CD14-positive monocyte (primary cell): ENCODE measurements at regions not wholly inside any gene's neighbourhood (a gene's known extent, or its start where the extent isn't known, plus 50 kb on each side); places are given as distances from the start of the nearest gene placed in this dataset.

Experiments used
- DNase-seq, 3 donors: peaks; one replicate each; pipeline ENCODE4 v3.0.0-alpha.2; 2011 to 2022
- H2AFZ ChIP-seq: 2 replicates; pipeline ENCODE4 v1.6.0; 2012; ENCODE audit warnings: mild to moderate bottlenecking, low read depth, low read length, inconsistent platforms; ENCODE audit not compliant: insufficient read depth, poor library complexity, severe bottlenecking
- H3K27ac ChIP-seq, 2 donors: 1 replicate in 1 of 2; 2 replicates in 1 of 2; pipeline ENCODE4 v1.5.1; 2012 to 2013; ENCODE audit warnings: low read length in 2 of 2, control low read depth in 1 of 2, inconsistent platforms in 1 of 2, low read depth in 1 of 2, mild to moderate bottlenecking in 1 of 2
- H3K27me3 ChIP-seq, 2 donors: one replicate each; pipeline versions ENCODE4 v1.6.0 to v1.6.1; 2011 to 2013; ENCODE audit warnings: low read length in 2 of 2; ENCODE audit not compliant: control insufficient read depth in 2 of 2, insufficient read depth in 2 of 2
- H3K36me3 ChIP-seq, 2 donors: replicated peaks in 1 of 2; 1 replicate in 1 of 2; 2 replicates in 1 of 2; pipeline versions ENCODE4 v1.5.1 to v1.6.1; 2012 to 2013; ENCODE audit warnings: low read length in 2 of 2, control low read depth in 1 of 2, inconsistent platforms in 1 of 2, mild to moderate bottlenecking in 1 of 2; ENCODE audit not compliant: insufficient read depth in 2 of 2, control insufficient read depth in 1 of 2
- H3K4me1 ChIP-seq, 2 donors: 1 replicate in 1 of 2; 2 replicates in 1 of 2; pipeline versions ENCODE4 v1.5.1 to v1.6.1; 2012 to 2013; ENCODE audit warnings: low read length in 2 of 2, control low read depth in 1 of 2, inconsistent platforms in 1 of 2, mild to moderate bottlenecking in 1 of 2, moderate library complexity in 1 of 2; ENCODE audit not compliant: insufficient read depth in 2 of 2, control insufficient read depth in 1 of 2
- H3K4me2 ChIP-seq: replicated peaks from 2 replicates; pipeline ENCODE3; 2012; ENCODE audit warnings: low read length, moderate library complexity, mild to moderate bottlenecking; ENCODE audit not compliant: poor library complexity, severe bottlenecking; ENCODE audit errors: extremely low read depth
- H3K4me3 ChIP-seq, 3 experiments: fragments of 200-600 bp in 1 of 3; sonication (generic) in 1 of 3; replicated peaks in 1 of 3; 1 replicate in 2 of 3; 2 replicates in 1 of 3; pipeline ENCODE4 v1.5.1; 2011 to 2013; ENCODE audit warnings: low read length in 3 of 3, mild to moderate bottlenecking in 3 of 3, control low read depth in 2 of 3, low read depth in 2 of 3, inconsistent platforms in 1 of 3, moderate library complexity in 1 of 3
- H3K79me2 ChIP-seq: 2 replicates; pipeline ENCODE4 v1.6.0; 2012; ENCODE audit warnings: mild to moderate bottlenecking, control low read depth, inconsistent platforms, low read length, moderate library complexity; ENCODE audit not compliant: insufficient read depth
- H3K9ac ChIP-seq: 2 replicates; pipeline ENCODE4 v1.6.0; 2017; ENCODE audit warnings: low read length, mild to moderate bottlenecking; ENCODE audit not compliant: insufficient read depth, poor library complexity, severe bottlenecking
- H3K9me3 ChIP-seq, 2 donors: replicated peaks in 1 of 2; 1 replicate in 1 of 2; 2 replicates in 1 of 2; pipeline versions ENCODE4 v1.5.1 to v1.6.1; 2012 to 2013; ENCODE audit warnings: low read length in 2 of 2, control low read depth in 1 of 2; ENCODE audit not compliant: control insufficient read depth in 1 of 2, insufficient read depth in 1 of 2
- H4K20me1 ChIP-seq: 2 replicates; pipeline ENCODE4 v1.6.0; 2012; ENCODE audit warnings: mild to moderate bottlenecking, low read length, control low read depth, moderate library complexity; ENCODE audit not compliant: insufficient read depth
- H3K27ac Mint-ChIP-seq, 7 donors: one replicate each; pipeline ENCODE4 v1.8.0; 2020; ENCODE audit warnings: mild to moderate bottlenecking in 7 of 7, mixed read lengths in 7 of 7, moderate library complexity in 6 of 7, inconsistent platforms in 2 of 7
- H3K27me3 Mint-ChIP-seq, 3 donors: one replicate each; pipeline ENCODE4 v1.8.0; 2021 to 2022; ENCODE audit warnings: low read depth in 3 of 3, mild to moderate bottlenecking in 3 of 3, mixed read lengths in 3 of 3, moderate library complexity in 3 of 3, inconsistent platforms in 1 of 3
- H3K36me3 Mint-ChIP-seq, 2 donors: one replicate each; pipeline ENCODE4 v1.8.0; 2020; ENCODE audit warnings: mixed read lengths in 2 of 2, inconsistent platforms in 1 of 2, mild to moderate bottlenecking in 1 of 2
- H3K4me1 Mint-ChIP-seq: one replicate; pipeline ENCODE4 v1.8.0; 2020; ENCODE audit warnings: mild to moderate bottlenecking, mixed read lengths
- H3K4me3 Mint-ChIP-seq, 2 donors: one replicate each; pipeline ENCODE4 v1.8.0; 2020; ENCODE audit warnings: mild to moderate bottlenecking in 2 of 2, mixed read lengths in 2 of 2, moderate library complexity in 1 of 2
- H3K9me3 Mint-ChIP-seq, 7 donors: one replicate each; pipeline ENCODE4 v1.8.0; 2020 to 2022; ENCODE audit warnings: mixed read lengths in 7 of 7, mild to moderate bottlenecking in 6 of 7, moderate library complexity in 6 of 7, inconsistent platforms in 2 of 7
- CTCF ChIP-seq: fragments of 200-600 bp; IDR thresholded peaks from one replicate; pipeline ENCODE4 v1.8.0; 2022; ENCODE audit warnings: antibody characterized with exemption, mild to moderate bottlenecking
- WGBS: methylation state at CpG from one replicate; pipeline ENCODE4 v1.1.5; 2013; ENCODE audit warnings: missing lambda C conversion rate; ENCODE audit not compliant: insufficient coverage; 5-methylcytosine and 5-hydroxymethylcytosine counted together
- intact Hi-C, 2 donors: fragments of 100-400 bp; cut with micrococcal nuclease; formaldehyde crosslinking; loops; one replicate each; pipeline versions ENCODE4 v1.15.0 to v1.15.1; 2023

- no peak overlapping the region for H3K4me3 Mint-ChIP-seq
- no peaks in the 10 kb centered on the region for H3K4me1 Mint-ChIP-seq
- Histone ChIP-seq H4K20me1 (no peaks in the 10 kb centered on the region), H3K36me3 (no peaks in the 10 kb centered on the region), H3K27me3 (no peaks in the 10 kb centered on the region), H3K9me3 (peaks cover 3% of the 10 kb centered on the region in 2 donors), H2AFZ (no peak overlapping the region), H3K4me2 (no peak overlapping the region), H3K4me1 (no peaks in the 10 kb centered on the region), H3K27ac (no peak overlapping the region), H3K4me3 (no peak overlapping the region), H3K79me2 (no peaks in the 10 kb centered on the region), H3K9ac (no peak overlapping the region)
- DNase-seq = no peak
- no peak overlapping the region for H3K27ac Mint-ChIP-seq
- WGBS = 83% methylated on average over 1 of the region's 2 CpGs
- peaks cover 2 to 12% (median 6%) of the 10 kb centered on the region in 7 donors for H3K9me3 Mint-ChIP-seq
- peak; percentile 26 for TF ChIP-seq CTCF
- intact Hi-C loops = no loop called here
- H3K27me3 Mint-ChIP-seq = no peaks in the 10 kb centered on the region
- no peaks in the 10 kb centered on the region for H3K36me3 Mint-ChIP-seq
These were observed 1962.3 kb upstream of the PCDH20 start for GRCh38 chr13:63377986-63378385.

GRCh38 chr13:63370101-63370500 lies 1954.5 kb upstream of the PCDH20 start:
- no CpG with 5 or more reads among the region's 1 CpG for WGBS
- DNase-seq = no peak
- Histone ChIP-seq H3K36me3 (no peaks in the 10 kb centered on the region), H3K4me2 (no peak overlapping the region), H3K27ac (no peak overlapping the region), H3K79me2 (no peaks in the 10 kb centered on the region), H4K20me1 (no peaks in the 10 kb centered on the region), H3K4me1 (no peaks in the 10 kb centered on the region), H3K9ac (no peak overlapping the region), H3K27me3 (no peaks in the 10 kb centered on the region), H3K9me3 (peaks cover 13% of the 10 kb centered on the region in 2 donors), H2AFZ (no peak overlapping the region), H3K4me3 (no peak overlapping the region)
- peaks cover 2 to 11% (median 4%) of the 10 kb centered on the region in 7 donors for H3K9me3 Mint-ChIP-seq
- no peak for TF ChIP-seq CTCF
- H3K27me3 Mint-ChIP-seq = no peaks in the 10 kb centered on the region
- no peak overlapping the region for H3K27ac Mint-ChIP-seq
- no peaks in the 10 kb centered on the region for H3K36me3 Mint-ChIP-seq
- no peak overlapping the region for H3K4me3 Mint-ChIP-seq
- H3K4me1 Mint-ChIP-seq = no peaks in the 10 kb centered on the region
- intact Hi-C loops = no loop called here
